ENCODE measurements at regions not wholly inside any gene's neighbourhood (a gene's known extent, or its start where the extent isn't known, plus 50 kb on each side); places are given as distances from the start of the nearest gene placed in this dataset.

DNA sequence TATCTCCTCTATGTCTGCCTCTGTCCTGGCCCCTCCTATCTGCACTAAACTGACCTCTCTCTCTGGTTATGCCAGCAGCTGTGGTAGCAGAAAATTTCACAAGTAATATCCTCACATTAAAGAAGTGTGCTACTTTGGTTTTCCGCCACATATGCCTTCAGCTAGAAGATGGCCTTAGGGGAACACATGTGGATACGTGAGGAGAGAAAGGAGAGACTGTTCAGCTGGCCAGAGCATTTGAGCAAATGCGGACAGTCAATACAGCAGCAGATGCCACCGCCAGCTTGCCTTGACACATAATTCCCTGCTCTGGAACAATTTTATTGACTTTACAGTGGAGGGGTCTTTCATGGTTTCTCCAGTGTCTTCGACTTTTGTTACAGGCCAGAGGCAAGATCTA, 434.6 kb downstream of the TAF11L14 start:
- TF ChIP-seq BCL11A (IDR thresholded peaks at IDR 0.05; ENCODE audit: low read depth in 2 of 2, low read length in 2 of 2) (no peak), KDM5A (IDR thresholded peaks at IDR 0.05; ENCODE audit: low read length) (no peak), RAD21 (IDR thresholded peaks at IDR 0.05 in 1 of 2, conservative IDR thresholded peaks at IDR 0.05 in 1 of 2; ENCODE audit: low read depth in 2 of 2, low read length in 2 of 2) (no peak), POLR2AphosphoS5 (IDR thresholded peaks at IDR 0.05; ENCODE audit: low read depth, low read length) (no peak), POLR2A (IDR thresholded peaks at IDR 0.05; ENCODE audit: control extremely low read depth in 1 of 2, low read depth in 2 of 2, low read length in 2 of 2) (no peak), HDAC2 (IDR thresholded peaks at IDR 0.05; ENCODE audit: borderline replicate concordance in 1 of 2, low read depth in 2 of 2, low read length in 2 of 2) (no peak), SRF (IDR thresholded peaks at IDR 0.05; ENCODE audit: low read depth, low read length) (no peak), USF2 (IDR thresholded peaks at IDR 0.05; ENCODE audit: low read length) (no peak), MAFK (IDR thresholded peaks at IDR 0.05; ENCODE audit: low read depth, low read length) (no peak), EGR1 (IDR thresholded peaks at IDR 0.05; ENCODE audit: borderline replicate concordance, low read depth, low read length) (no peak), EZH2 (IDR thresholded peaks at IDR 0.05; ENCODE audit: low read depth, low read length, severe bottlenecking) (no peak), SUZ12 (IDR thresholded peaks at IDR 0.05; ENCODE audit: low read length) (no peak)
- TF ChIP-seq, protein P1, sequence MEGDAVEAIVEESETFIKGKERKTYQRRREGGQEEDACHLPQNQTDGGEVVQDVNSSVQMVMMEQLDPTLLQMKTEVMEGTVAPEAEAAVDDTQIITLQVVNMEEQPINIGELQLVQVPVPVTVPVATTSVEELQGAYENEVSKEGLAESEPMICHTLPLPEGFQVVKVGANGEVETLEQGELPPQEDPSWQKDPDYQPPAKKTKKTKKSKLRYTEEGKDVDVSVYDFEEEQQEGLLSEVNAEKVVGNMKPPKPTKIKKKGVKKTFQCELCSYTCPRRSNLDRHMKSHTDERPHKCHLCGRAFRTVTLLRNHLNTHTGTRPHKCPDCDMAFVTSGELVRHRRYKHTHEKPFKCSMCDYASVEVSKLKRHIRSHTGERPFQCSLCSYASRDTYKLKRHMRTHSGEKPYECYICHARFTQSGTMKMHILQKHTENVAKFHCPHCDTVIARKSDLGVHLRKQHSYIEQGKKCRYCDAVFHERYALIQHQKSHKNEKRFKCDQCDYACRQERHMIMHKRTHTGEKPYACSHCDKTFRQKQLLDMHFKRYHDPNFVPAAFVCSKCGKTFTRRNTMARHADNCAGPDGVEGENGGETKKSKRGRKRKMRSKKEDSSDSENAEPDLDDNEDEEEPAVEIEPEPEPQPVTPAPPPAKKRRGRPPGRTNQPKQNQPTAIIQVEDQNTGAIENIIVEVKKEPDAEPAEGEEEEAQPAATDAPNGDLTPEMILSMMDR (IDR thresholded peaks at IDR 0.05; ENCODE audit: control extremely low read depth in 1 of 3, insufficient read depth in 1 of 3, low read depth in 1 of 3, low read length in 3 of 3) = no peak

Measured in H1 (cell line).